IMR-90 (cell line): ENCODE measurements at regions not wholly inside any gene's neighbourhood (a gene's known extent, or its start where the extent isn't known, plus 50 kb on each side); places are given as distances from the start of the nearest gene placed in this dataset.

Experiments used
- CEBPB ChIP-seq: IDR thresholded peaks from 2 replicates; pipeline ENCODE4 v1.6.1; 2012; ENCODE audit warnings: low read depth, low read length, improper control_type of control experiment
- CTCF ChIP-seq: conservative IDR thresholded peaks from 2 replicates; pipeline ENCODE4 v1.5.1; 2012; ENCODE audit warnings: mild to moderate bottlenecking, low read depth, low read length, improper control_type of control experiment
- FOS ChIP-seq: fragments of 150-350 bp; IDR thresholded peaks from 2 replicates; pipeline ENCODE4 v1.6.1; 2016; ENCODE audit warnings: low read depth, low read length
- MAFK ChIP-seq: IDR thresholded peaks from 2 replicates; pipeline ENCODE4 v1.6.1; 2012; ENCODE audit warnings: low read depth, low read length, improper control_type of control experiment
- POLR2A ChIP-seq: IDR thresholded peaks from 2 replicates; pipeline ENCODE4 v1.6.1; 2012; ENCODE audit warnings: mild to moderate bottlenecking, low read depth, low read length
- RAD21 ChIP-seq: IDR thresholded peaks from 2 replicates; pipeline ENCODE4 v1.6.1; 2012; ENCODE audit warnings: low read length, improper control_type of control experiment
- USF2 ChIP-seq: fragments of 150-350 bp; IDR thresholded peaks from 2 replicates; pipeline ENCODE4 v1.6.1; 2017; ENCODE audit warnings: mild to moderate bottlenecking, antibody characterized with exemption, low read length, low read depth

- TF ChIP-seq CTCF = no peak
- no peak for TF ChIP-seq USF2
- TF ChIP-seq MAFK = no peak
- TF ChIP-seq POLR2A = no peak
- no peak for TF ChIP-seq FOS
- no peak for TF ChIP-seq RAD21
- no peak for TF ChIP-seq CEBPB
Observed at GRCh38 chr11:100624346-100624745, 62.7 kb upstream of the ARHGAP42 start.
